ENCODE measurements at regions not wholly inside any gene's neighbourhood (a gene's known extent, or its start where the extent isn't known, plus 50 kb on each side); places are given as distances from the start of the nearest gene placed in this dataset.

- no peak for TF ChIP-seq CTCF (IDR thresholded peaks at IDR 0.05; ENCODE audit: borderline replicate concordance, control extremely low read depth, extremely low read depth, insufficient read depth, missing control alignments)
- in situ Hi-C loops (cut with MboI; ENCODE audit: low sequenced_read_pairs, unreplicated experiment), result no loop called here
- no peak for DNase-seq (ENCODE audit: low spot score)
Measured at GRCh38 chr1:87398641-87399040, 70.0 kb downstream of the LMO4 start.

- no peak for DNase-seq (ENCODE audit: low spot score)
- no peak for TF ChIP-seq CTCF (IDR thresholded peaks at IDR 0.05; ENCODE audit: borderline replicate concordance, control extremely low read depth, extremely low read depth, insufficient read depth, missing control alignments)
- in situ Hi-C loops (cut with MboI; ENCODE audit: low sequenced_read_pairs, unreplicated experiment), result no loop called here
Measured at GRCh38 chr1:87399264-87399663, 70.6 kb downstream of the LMO4 start.

- no peak for TF ChIP-seq CTCF (IDR thresholded peaks at IDR 0.05; ENCODE audit: borderline replicate concordance, control extremely low read depth, extremely low read depth, insufficient read depth, missing control alignments)
- in situ Hi-C loops (cut with MboI; ENCODE audit: low sequenced_read_pairs, unreplicated experiment), result no loop called here
- no peak for DNase-seq (ENCODE audit: low spot score)
Measured at GRCh38 chr1:87399701-87400100, 71.0 kb downstream of the LMO4 start.

- in situ Hi-C loops (cut with MboI; ENCODE audit: low sequenced_read_pairs, unreplicated experiment), result no loop called here
- TF ChIP-seq CTCF (IDR thresholded peaks at IDR 0.05; ENCODE audit: borderline replicate concordance, control extremely low read depth, extremely low read depth, insufficient read depth, missing control alignments), result no peak
- no peak for DNase-seq (ENCODE audit: low spot score)
Measured at GRCh38 chr1:87400813-87401212, 72.1 kb downstream of the LMO4 start.

- in situ Hi-C loops (cut with MboI; ENCODE audit: low sequenced_read_pairs, unreplicated experiment), result no loop called here
- no peak for TF ChIP-seq CTCF (IDR thresholded peaks at IDR 0.05; ENCODE audit: borderline replicate concordance, control extremely low read depth, extremely low read depth, insufficient read depth, missing control alignments)
Measured at GRCh38 chr1:87402241-87403002, 73.7 kb downstream of the LMO4 start.

GRCh38 chr1:87403061-87403820, 74.6 kb downstream of the LMO4 start:
- in situ Hi-C loops (cut with MboI; ENCODE audit: low sequenced_read_pairs, unreplicated experiment), result no loop called here
- no peak for DNase-seq (ENCODE audit: low spot score)
- no peak for TF ChIP-seq CTCF (IDR thresholded peaks at IDR 0.05; ENCODE audit: borderline replicate concordance, control extremely low read depth, extremely low read depth, insufficient read depth, missing control alignments)

More at GRCh38 chr1:87402241-87403002, 73.7 kb downstream of the LMO4 start:
- DNase-seq (ENCODE audit: low spot score), result no peak
